ENCODE measurements at regions not wholly inside any gene's neighbourhood (a gene's known extent, or its start where the extent isn't known, plus 50 kb on each side); places are given as distances from the start of the nearest gene placed in this dataset.
"Not testable (repeated sequence)": the region's sequence is repeated elsewhere in the genome, so short reads cannot be mapped to it uniquely, and the experiment has no call there.

DNA sequence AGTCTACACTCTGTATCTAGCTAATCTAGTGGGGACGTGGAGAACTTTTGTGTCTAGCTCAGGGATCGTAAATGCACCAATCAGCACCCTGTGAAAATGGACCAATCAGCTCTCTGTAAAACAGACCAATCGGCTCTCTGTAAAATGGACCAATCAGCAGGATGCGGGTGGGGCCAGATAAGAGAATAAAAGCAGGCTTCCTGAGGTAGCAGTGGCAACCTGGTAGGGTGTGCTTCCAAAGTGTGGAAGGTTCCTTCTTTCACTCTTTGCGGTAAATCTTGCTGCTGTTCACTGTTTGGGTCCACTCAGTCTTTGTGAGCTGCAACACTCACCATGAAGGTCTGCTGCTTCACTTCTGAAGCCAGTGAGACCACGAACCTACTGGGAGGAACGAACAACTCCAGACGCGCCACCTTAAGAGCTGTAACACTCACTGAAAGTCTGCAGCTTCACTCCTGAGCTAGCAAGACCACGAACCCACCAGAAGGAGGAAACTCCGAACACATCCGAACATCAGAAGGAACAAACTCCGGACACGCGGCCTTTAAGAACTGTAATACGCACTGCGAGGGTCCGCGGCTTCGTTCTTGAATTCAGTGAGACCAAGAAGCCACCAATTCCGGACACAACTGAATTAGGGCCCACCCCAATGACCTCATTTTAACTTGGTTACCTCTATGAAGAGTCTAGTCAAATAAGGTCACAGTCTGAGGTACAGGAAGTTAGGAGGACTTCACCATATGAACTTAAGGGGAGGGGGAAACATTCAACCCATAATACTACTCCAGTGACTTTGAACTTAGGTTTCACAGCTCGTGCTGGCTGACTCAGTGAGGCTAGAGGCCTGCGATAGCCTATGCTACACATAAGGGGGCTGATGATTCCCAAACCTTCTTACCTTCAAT lies 59.8 kb upstream of the LPGAT1 start:
- H3F3A ChIP-seq (replicated peaks; ENCODE audit: insufficient read depth); CTCF ChIA-PET; H3K9me3 ChIP-seq; H3K36me3 ChIP-seq (replicated peaks in 1 of 2; ENCODE audit: control insufficient read depth in 1 of 2, insufficient read depth in 2 of 2, low read length in 1 of 2); H3K79me2 ChIP-seq (ENCODE audit: insufficient read depth); H4K20me1 ChIP-seq (ENCODE audit: insufficient read depth); H2AFZ ChIP-seq (ENCODE audit: low read depth); H3K4me3 ChIP-seq (ENCODE audit: low read depth in 2 of 2, low read length in 1 of 2); H3K4me1 ChIP-seq (ENCODE audit: control insufficient read depth in 1 of 2, insufficient read depth in 2 of 2, low read depth in 1 of 2, low read length in 1 of 2); H3K27ac ChIP-seq (ENCODE audit: low read depth in 2 of 2, low read length in 1 of 2); H3K9ac ChIP-seq; H3K27me3 ChIP-seq (ENCODE audit: insufficient read depth); H3K9me2 ChIP-seq; POLR2A ChIA-PET; H3K4me2 ChIP-seq; DNase-seq: not testable (repeated sequence)
- WGBS (ENCODE audit: low lambda C conversion rate), result 89% methylated on average over 22 of the region's 23 CpGs

DNA sequence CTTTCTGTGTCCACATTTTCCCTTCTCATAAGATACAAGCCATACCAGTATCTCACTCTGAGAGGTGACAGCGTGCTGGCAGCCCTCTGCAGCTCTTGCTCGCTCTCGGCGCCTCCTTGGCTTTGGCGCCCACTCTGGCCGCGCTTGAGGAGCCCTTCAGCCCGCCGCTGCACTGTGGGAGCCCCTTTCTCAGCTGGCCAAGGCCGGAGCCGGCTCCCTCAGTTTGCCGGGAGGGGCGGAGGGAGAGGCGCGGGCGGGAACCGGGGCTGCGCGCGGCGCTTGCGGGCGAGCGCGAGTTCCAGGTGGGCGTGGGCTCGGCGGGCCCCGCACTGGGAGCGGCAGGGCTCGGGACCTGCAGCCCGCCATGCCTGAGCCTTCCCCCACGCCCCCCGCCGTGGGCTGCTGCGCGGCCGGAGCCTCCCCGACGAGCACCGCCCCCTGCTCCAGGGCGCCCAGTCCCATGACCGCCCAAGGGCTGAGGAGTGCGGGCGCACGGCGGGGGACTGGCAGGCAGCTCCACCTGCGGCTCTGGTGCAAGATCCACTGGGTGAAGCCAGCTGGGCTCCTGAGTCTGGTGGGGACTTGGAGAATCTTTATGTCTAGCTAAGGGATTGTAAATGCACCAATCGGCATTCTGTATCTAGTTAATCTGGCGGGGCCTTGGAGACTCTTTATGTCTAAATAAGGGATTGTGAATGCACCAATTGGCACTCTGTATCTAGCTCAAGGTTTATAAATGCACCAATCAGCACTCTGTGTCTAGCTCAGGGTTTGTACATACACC lies 58.9 kb upstream of the LPGAT1 start:
- H3K27ac ChIP-seq (ENCODE audit: low read depth in 2 of 2, low read length in 1 of 2); H3K9ac ChIP-seq; H3F3A ChIP-seq (replicated peaks; ENCODE audit: insufficient read depth); H3K27me3 ChIP-seq (ENCODE audit: insufficient read depth); H2AFZ ChIP-seq (ENCODE audit: low read depth); H3K4me2 ChIP-seq; H3K79me2 ChIP-seq (ENCODE audit: insufficient read depth); H3K36me3 ChIP-seq (replicated peaks in 1 of 2; ENCODE audit: control insufficient read depth in 1 of 2, insufficient read depth in 2 of 2, low read length in 1 of 2); POLR2A ChIA-PET; H3K9me2 ChIP-seq; H4K20me1 ChIP-seq (ENCODE audit: insufficient read depth); H3K9me3 ChIP-seq; H3K4me1 ChIP-seq (ENCODE audit: control insufficient read depth in 1 of 2, insufficient read depth in 2 of 2, low read depth in 1 of 2, low read length in 1 of 2): not testable (repeated sequence)
- peak; percentile 49 for DNase-seq
- CTCF ChIA-PET, result interaction anchor here (1.0 to 1.8 kb wide), 3 partner anchors 35 to 209 kb away, joined by 3 to 6 read pairs (median 5); no protein-coding TSS in a partner anchor
- WGBS (ENCODE audit: low lambda C conversion rate), result 73% methylated on average over 15 of the region's 50 CpGs
- H3K4me3 ChIP-seq (ENCODE audit: low read depth in 2 of 2, low read length in 1 of 2), result peak overlapping the region in 1 of 2 experiments; percentile 39; a peak in 2 of 4 replicates

DNA sequence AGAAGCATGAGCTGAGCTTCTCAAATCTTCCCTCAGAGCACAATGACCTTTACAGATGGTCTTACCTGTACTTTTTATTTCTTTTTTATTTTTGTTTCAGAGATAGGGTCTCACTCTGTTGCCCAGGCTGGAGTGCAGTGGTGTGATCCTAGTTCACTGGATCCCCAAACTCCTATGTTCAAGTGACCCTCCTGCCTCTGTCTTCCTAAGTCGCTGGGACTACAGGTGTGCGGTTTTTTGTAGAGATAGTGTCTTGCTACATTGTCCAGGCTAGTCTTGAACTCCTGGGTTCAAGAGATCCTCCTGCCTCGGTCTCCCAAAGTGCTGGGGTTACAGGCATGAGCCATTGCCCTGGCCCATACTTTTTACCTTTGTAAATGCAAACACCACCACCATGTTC lies 56.0 kb upstream of the LPGAT1 start:
- H3K9ac ChIP-seq, result no peak overlapping the region
- H4K20me1 ChIP-seq (ENCODE audit: insufficient read depth), result no peaks in the 10 kb centered on the region
- no peak overlapping the region for H3K27ac ChIP-seq (ENCODE audit: low read depth in 2 of 2, low read length in 1 of 2)
- H3K4me2 ChIP-seq, result no peak overlapping the region
- POLR2A ChIA-PET, result no interaction called here
- no peak for DNase-seq
- no peaks in the 10 kb centered on the region for H3K36me3 ChIP-seq (replicated peaks in 1 of 2; ENCODE audit: control insufficient read depth in 1 of 2, insufficient read depth in 2 of 2, low read length in 1 of 2)
- CTCF ChIA-PET, result no interaction called here
- no peaks in the 10 kb centered on the region for H3K9me2 ChIP-seq
- no peak overlapping the region for H2AFZ ChIP-seq (ENCODE audit: low read depth)
- no peaks in the 10 kb centered on the region; the same call in 1 of the 2 replicates for H3K27me3 ChIP-seq (ENCODE audit: insufficient read depth)
- H3K79me2 ChIP-seq (ENCODE audit: insufficient read depth), result no peaks in the 10 kb centered on the region
- 76% methylated on average over 3 of the region's 3 CpGs for WGBS (ENCODE audit: low lambda C conversion rate)
- H3K4me1 ChIP-seq (ENCODE audit: control insufficient read depth in 1 of 2, insufficient read depth in 2 of 2, low read depth in 1 of 2, low read length in 1 of 2), result no peaks in the 10 kb centered on the region
- H3K9me3 ChIP-seq, result no peaks in the 10 kb centered on the region
- H3K4me3 ChIP-seq (ENCODE audit: low read depth in 2 of 2, low read length in 1 of 2), result no peak overlapping the region
- H3F3A ChIP-seq (replicated peaks; ENCODE audit: insufficient read depth), result no peaks in the 10 kb centered on the region
- TF ChIP-seq, protein P1, sequence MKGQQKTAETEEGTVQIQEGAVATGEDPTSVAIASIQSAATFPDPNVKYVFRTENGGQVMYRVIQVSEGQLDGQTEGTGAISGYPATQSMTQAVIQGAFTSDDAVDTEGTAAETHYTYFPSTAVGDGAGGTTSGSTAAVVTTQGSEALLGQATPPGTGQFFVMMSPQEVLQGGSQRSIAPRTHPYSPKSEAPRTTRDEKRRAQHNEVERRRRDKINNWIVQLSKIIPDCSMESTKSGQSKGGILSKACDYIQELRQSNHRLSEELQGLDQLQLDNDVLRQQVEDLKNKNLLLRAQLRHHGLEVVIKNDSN (IDR thresholded peaks at IDR 0.05; ENCODE audit: borderline replicate concordance, low read depth), result no peak
- TF ChIP-seq NRF1 (IDR thresholded peaks at IDR 0.05; ENCODE audit: low read depth, low read length), result no peak
- TF ChIP-seq, protein P2, sequence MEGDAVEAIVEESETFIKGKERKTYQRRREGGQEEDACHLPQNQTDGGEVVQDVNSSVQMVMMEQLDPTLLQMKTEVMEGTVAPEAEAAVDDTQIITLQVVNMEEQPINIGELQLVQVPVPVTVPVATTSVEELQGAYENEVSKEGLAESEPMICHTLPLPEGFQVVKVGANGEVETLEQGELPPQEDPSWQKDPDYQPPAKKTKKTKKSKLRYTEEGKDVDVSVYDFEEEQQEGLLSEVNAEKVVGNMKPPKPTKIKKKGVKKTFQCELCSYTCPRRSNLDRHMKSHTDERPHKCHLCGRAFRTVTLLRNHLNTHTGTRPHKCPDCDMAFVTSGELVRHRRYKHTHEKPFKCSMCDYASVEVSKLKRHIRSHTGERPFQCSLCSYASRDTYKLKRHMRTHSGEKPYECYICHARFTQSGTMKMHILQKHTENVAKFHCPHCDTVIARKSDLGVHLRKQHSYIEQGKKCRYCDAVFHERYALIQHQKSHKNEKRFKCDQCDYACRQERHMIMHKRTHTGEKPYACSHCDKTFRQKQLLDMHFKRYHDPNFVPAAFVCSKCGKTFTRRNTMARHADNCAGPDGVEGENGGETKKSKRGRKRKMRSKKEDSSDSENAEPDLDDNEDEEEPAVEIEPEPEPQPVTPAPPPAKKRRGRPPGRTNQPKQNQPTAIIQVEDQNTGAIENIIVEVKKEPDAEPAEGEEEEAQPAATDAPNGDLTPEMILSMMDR (IDR thresholded peaks at IDR 0.05), result no peak
- no peak for TF ChIP-seq NFIC (IDR thresholded peaks at IDR 0.05; ENCODE audit: borderline replicate concordance)
- no peak for TF ChIP-seq FOXJ3 (CRISPR knock-in tag; IDR thresholded peaks at IDR 0.05)
- no peak for TF ChIP-seq TCF12 (IDR thresholded peaks at IDR 0.05)
- TF ChIP-seq EP300 (IDR thresholded peaks at IDR 0.05; ENCODE audit: borderline replicate concordance in 1 of 2, low read depth in 1 of 2, low read length in 1 of 2), result no peak
- TF ChIP-seq, protein P3, sequence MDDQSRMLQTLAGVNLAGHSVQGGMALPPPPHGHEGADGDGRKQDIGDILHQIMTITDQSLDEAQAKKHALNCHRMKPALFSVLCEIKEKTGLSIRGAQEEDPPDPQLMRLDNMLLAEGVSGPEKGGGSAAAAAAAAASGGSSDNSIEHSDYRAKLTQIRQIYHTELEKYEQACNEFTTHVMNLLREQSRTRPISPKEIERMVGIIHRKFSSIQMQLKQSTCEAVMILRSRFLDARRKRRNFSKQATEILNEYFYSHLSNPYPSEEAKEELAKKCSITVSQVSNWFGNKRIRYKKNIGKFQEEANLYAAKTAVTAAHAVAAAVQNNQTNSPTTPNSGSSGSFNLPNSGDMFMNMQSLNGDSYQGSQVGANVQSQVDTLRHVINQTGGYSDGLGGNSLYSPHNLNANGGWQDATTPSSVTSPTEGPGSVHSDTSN (IDR thresholded peaks at IDR 0.05), result no peak
- TF ChIP-seq FOXM1 (IDR thresholded peaks at IDR 0.05; ENCODE audit: low read depth), result no peak
- no peak for TF ChIP-seq TAF1 (IDR thresholded peaks at IDR 0.05; ENCODE audit: borderline replicate concordance, low read depth, low read length)
- TF ChIP-seq, protein P4, sequence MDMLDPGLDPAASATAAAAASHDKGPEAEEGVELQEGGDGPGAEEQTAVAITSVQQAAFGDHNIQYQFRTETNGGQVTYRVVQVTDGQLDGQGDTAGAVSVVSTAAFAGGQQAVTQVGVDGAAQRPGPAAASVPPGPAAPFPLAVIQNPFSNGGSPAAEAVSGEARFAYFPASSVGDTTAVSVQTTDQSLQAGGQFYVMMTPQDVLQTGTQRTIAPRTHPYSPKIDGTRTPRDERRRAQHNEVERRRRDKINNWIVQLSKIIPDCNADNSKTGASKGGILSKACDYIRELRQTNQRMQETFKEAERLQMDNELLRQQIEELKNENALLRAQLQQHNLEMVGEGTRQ (IDR thresholded peaks at IDR 0.05; ENCODE audit: borderline replicate concordance, low read depth, low read length), result no peak
- TF ChIP-seq RXRA (IDR thresholded peaks at IDR 0.05; ENCODE audit: borderline replicate concordance, low read depth), result no peak
